ENCODE measurements at regions not wholly inside any gene's neighbourhood (a gene's known extent, or its start where the extent isn't known, plus 50 kb on each side); places are given as distances from the start of the nearest gene placed in this dataset.

GRCh38 chr6:155850408-155850841, 394.8 kb upstream of the NOX3 start:
- H3K27ac ChIP-seq (ENCODE audit: low read depth, low read length, severe bottlenecking): no peak overlapping the region
- H3K4me3 ChIP-seq (ENCODE audit: extremely low read depth, insufficient read depth, low read length, poor library complexity, severe bottlenecking): no peak overlapping the region
- H3K4me1 ChIP-seq (ENCODE audit: control insufficient read depth, insufficient read depth, low read length, poor library complexity, severe bottlenecking): no peaks in the 10 kb centered on the region
- H3K36me3 ChIP-seq (ENCODE audit: control insufficient read depth, insufficient read depth, low read length): no peaks in the 10 kb centered on the region
- WGBS, 2 experiments (ENCODE audit: insufficient coverage in 2 of 2): 100% methylated on average over 2 to 4 of the region's 5 CpGs
- H3K9me3 ChIP-seq (ENCODE audit: control insufficient read depth, low read length): no peaks in the 10 kb centered on the region

GRCh38 chr6:155847711-155848110, 392.1 kb upstream of the NOX3 start:
- H3K36me3 ChIP-seq (ENCODE audit: control insufficient read depth, insufficient read depth, low read length): no peaks in the 10 kb centered on the region
- no peak overlapping the region for H3K27ac ChIP-seq (ENCODE audit: low read depth, low read length, severe bottlenecking)
- H3K4me3 ChIP-seq (ENCODE audit: extremely low read depth, insufficient read depth, low read length, poor library complexity, severe bottlenecking): no peak overlapping the region
- no peaks in the 10 kb centered on the region for H3K9me3 ChIP-seq (ENCODE audit: control insufficient read depth, low read length)
- 80 to 95% methylated on average over 1 to 3 of the region's 5 CpGs for WGBS, 2 experiments (ENCODE audit: insufficient coverage in 2 of 2)
- H3K4me1 ChIP-seq (ENCODE audit: control insufficient read depth, insufficient read depth, low read length, poor library complexity, severe bottlenecking): no peaks in the 10 kb centered on the region

- H3K36me3 ChIP-seq (ENCODE audit: control insufficient read depth, insufficient read depth, low read length): no peaks in the 10 kb centered on the region
- H3K4me1 ChIP-seq (ENCODE audit: control insufficient read depth, insufficient read depth, low read length, poor library complexity, severe bottlenecking): no peaks in the 10 kb centered on the region
- WGBS, 2 experiments (ENCODE audit: insufficient coverage in 2 of 2): no CpG with 5 or more reads among the region's 4 CpGs
- H3K4me3 ChIP-seq (ENCODE audit: extremely low read depth, insufficient read depth, low read length, poor library complexity, severe bottlenecking): no peak overlapping the region
- H3K27ac ChIP-seq (ENCODE audit: low read depth, low read length, severe bottlenecking): no peak overlapping the region
- H3K9me3 ChIP-seq (ENCODE audit: control insufficient read depth, low read length): no peaks in the 10 kb centered on the region
These were observed 381.8 kb upstream of the NOX3 start for GRCh38 chr6:155837474-155837873.

- Histone ChIP-seq H3K36me3 (ENCODE audit: control insufficient read depth, insufficient read depth, low read length) (no peaks in the 10 kb centered on the region), H3K27ac (ENCODE audit: low read depth, low read length, severe bottlenecking) (no peak overlapping the region), H3K4me1 (ENCODE audit: control insufficient read depth, insufficient read depth, low read length, poor library complexity, severe bottlenecking) (no peaks in the 10 kb centered on the region), H3K4me3 (ENCODE audit: extremely low read depth, insufficient read depth, low read length, poor library complexity, severe bottlenecking) (no peak overlapping the region), H3K9me3 (ENCODE audit: control insufficient read depth, low read length) (no peaks in the 10 kb centered on the region)
- 86 to 94% methylated on average over 2 of the region's 4 CpGs for WGBS, 2 experiments (ENCODE audit: insufficient coverage in 2 of 2)
These were observed 377.0 kb upstream of the NOX3 start for GRCh38 chr6:155832596-155832995.

GRCh38 chr6:155830531-155830930, 374.9 kb upstream of the NOX3 start:
- Histone ChIP-seq H3K4me1 (ENCODE audit: control insufficient read depth, insufficient read depth, low read length, poor library complexity, severe bottlenecking) (no peaks in the 10 kb centered on the region), H3K27ac (ENCODE audit: low read depth, low read length, severe bottlenecking) (no peak overlapping the region), H3K9me3 (ENCODE audit: control insufficient read depth, low read length) (no peaks in the 10 kb centered on the region), H3K4me3 (ENCODE audit: extremely low read depth, insufficient read depth, low read length, poor library complexity, severe bottlenecking) (no peak overlapping the region), H3K36me3 (ENCODE audit: control insufficient read depth, insufficient read depth, low read length) (no peaks in the 10 kb centered on the region)
- WGBS, 2 experiments (ENCODE audit: insufficient coverage in 2 of 2): 92 to 93% methylated on average over 4 to 5 of the region's 5 CpGs

- WGBS, 2 experiments (ENCODE audit: insufficient coverage in 2 of 2): 85% methylated on average over 1 of the region's 2 CpGs; no CpG with 5 or more reads in 1 of the 2 experiments
- no peaks in the 10 kb centered on the region for H3K4me1 ChIP-seq (ENCODE audit: control insufficient read depth, insufficient read depth, low read length, poor library complexity, severe bottlenecking)
- no peaks in the 10 kb centered on the region for H3K36me3 ChIP-seq (ENCODE audit: control insufficient read depth, insufficient read depth, low read length)
- H3K27ac ChIP-seq (ENCODE audit: low read depth, low read length, severe bottlenecking): no peak overlapping the region
- H3K4me3 ChIP-seq (ENCODE audit: extremely low read depth, insufficient read depth, low read length, poor library complexity, severe bottlenecking): no peak overlapping the region
- H3K9me3 ChIP-seq (ENCODE audit: control insufficient read depth, low read length): no peaks in the 10 kb centered on the region
These were observed 374.0 kb upstream of the NOX3 start for GRCh38 chr6:155829646-155830045.

- Histone ChIP-seq H3K27ac (ENCODE audit: low read depth, low read length, severe bottlenecking) (no peak overlapping the region), H3K9me3 (ENCODE audit: control insufficient read depth, low read length) (no peaks in the 10 kb centered on the region), H3K4me3 (ENCODE audit: extremely low read depth, insufficient read depth, low read length, poor library complexity, severe bottlenecking) (no peak overlapping the region), H3K36me3 (ENCODE audit: control insufficient read depth, insufficient read depth, low read length) (no peaks in the 10 kb centered on the region), H3K4me1 (ENCODE audit: control insufficient read depth, insufficient read depth, low read length, poor library complexity, severe bottlenecking) (no peaks in the 10 kb centered on the region)
- no CpG with 5 or more reads among the region's 3 CpGs for WGBS, 2 experiments (ENCODE audit: insufficient coverage in 2 of 2)
These were observed 373.4 kb upstream of the NOX3 start for GRCh38 chr6:155828989-155829388.

- Histone ChIP-seq H3K27ac (ENCODE audit: low read depth, low read length, severe bottlenecking) (no peak overlapping the region), H3K4me1 (ENCODE audit: control insufficient read depth, insufficient read depth, low read length, poor library complexity, severe bottlenecking) (no peaks in the 10 kb centered on the region), H3K9me3 (ENCODE audit: control insufficient read depth, low read length) (no peaks in the 10 kb centered on the region), H3K4me3 (ENCODE audit: extremely low read depth, insufficient read depth, low read length, poor library complexity, severe bottlenecking) (no peak overlapping the region), H3K36me3 (ENCODE audit: control insufficient read depth, insufficient read depth, low read length) (no peaks in the 10 kb centered on the region)
- 75 to 93% methylated on average over 2 to 5 of the region's 7 CpGs for WGBS, 2 experiments (ENCODE audit: insufficient coverage in 2 of 2)
These were observed 363.1 kb upstream of the NOX3 start for GRCh38 chr6:155818698-155819097.

- Histone ChIP-seq H3K36me3 (ENCODE audit: control insufficient read depth, insufficient read depth, low read length) (no peaks in the 10 kb centered on the region), H3K4me3 (ENCODE audit: extremely low read depth, insufficient read depth, low read length, poor library complexity, severe bottlenecking) (no peak overlapping the region), H3K4me1 (ENCODE audit: control insufficient read depth, insufficient read depth, low read length, poor library complexity, severe bottlenecking) (no peaks in the 10 kb centered on the region), H3K27ac (ENCODE audit: low read depth, low read length, severe bottlenecking) (no peak overlapping the region), H3K9me3 (ENCODE audit: control insufficient read depth, low read length) (no peaks in the 10 kb centered on the region)
- 100% methylated on average over 2 of the region's 5 CpGs; no CpG with 5 or more reads in 1 of the 2 experiments for WGBS, 2 experiments (ENCODE audit: insufficient coverage in 2 of 2)
These were observed 357.9 kb upstream of the NOX3 start for GRCh38 chr6:155813548-155813947.

- Histone ChIP-seq H3K4me1 (ENCODE audit: control insufficient read depth, insufficient read depth, low read length, poor library complexity, severe bottlenecking) (no peaks in the 10 kb centered on the region), H3K27ac (ENCODE audit: low read depth, low read length, severe bottlenecking) (no peak overlapping the region), H3K9me3 (ENCODE audit: control insufficient read depth, low read length) (no peaks in the 10 kb centered on the region), H3K36me3 (ENCODE audit: control insufficient read depth, insufficient read depth, low read length) (no peaks in the 10 kb centered on the region), H3K4me3 (ENCODE audit: extremely low read depth, insufficient read depth, low read length, poor library complexity, severe bottlenecking) (no peak overlapping the region)
- WGBS, 2 experiments (ENCODE audit: insufficient coverage in 2 of 2): 89% methylated on average over 3 of the region's 6 CpGs; no CpG with 5 or more reads in 1 of the 2 experiments
These were observed 351.6 kb upstream of the NOX3 start for GRCh38 chr6:155807243-155807642.

- Histone ChIP-seq H3K4me1 (ENCODE audit: control insufficient read depth, insufficient read depth, low read length, poor library complexity, severe bottlenecking) (no peaks in the 10 kb centered on the region), H3K4me3 (ENCODE audit: extremely low read depth, insufficient read depth, low read length, poor library complexity, severe bottlenecking) (no peak overlapping the region), H3K27ac (ENCODE audit: low read depth, low read length, severe bottlenecking) (no peak overlapping the region), H3K9me3 (ENCODE audit: control insufficient read depth, low read length) (no peaks in the 10 kb centered on the region), H3K36me3 (ENCODE audit: control insufficient read depth, insufficient read depth, low read length) (no peaks in the 10 kb centered on the region)
- WGBS, 2 experiments (ENCODE audit: insufficient coverage in 2 of 2): no CpG with 5 or more reads among the region's 1 CpG
These were observed 345.4 kb upstream of the NOX3 start for GRCh38 chr6:155801046-155801445.

All from mesodermal cell (in vitro differentiated cells).